Ovary (tissue), 3 donors: ENCODE measurements at regions not wholly inside any gene's neighbourhood (a gene's known extent, or its start where the extent isn't known, plus 50 kb on each side); places are given as distances from the start of the nearest gene placed in this dataset.

Experiments used
- POLR2A ChIP-seq: fragments of 450-650 bp; IDR thresholded peaks from one replicate; pipeline ENCODE4 v1.6.1; 2017; ENCODE audit warnings: antibody characterized with exemption, mild to moderate bottlenecking, moderate library complexity
- TF ChIP-seq, protein P1 (sequence below), 3 donors: fragments of 450-650 bp in 2 of 3; fragments of 200-600 bp in 1 of 3; IDR thresholded peaks; one replicate each; pipeline versions ENCODE4 v1.5.1 to v1.8.0; 2016 to 2022; ENCODE audit warnings: antibody characterized with exemption in 3 of 3, mild to moderate bottlenecking in 1 of 3
- donor health status: DM: no; HTN: no; CAD: no.

DNA sequence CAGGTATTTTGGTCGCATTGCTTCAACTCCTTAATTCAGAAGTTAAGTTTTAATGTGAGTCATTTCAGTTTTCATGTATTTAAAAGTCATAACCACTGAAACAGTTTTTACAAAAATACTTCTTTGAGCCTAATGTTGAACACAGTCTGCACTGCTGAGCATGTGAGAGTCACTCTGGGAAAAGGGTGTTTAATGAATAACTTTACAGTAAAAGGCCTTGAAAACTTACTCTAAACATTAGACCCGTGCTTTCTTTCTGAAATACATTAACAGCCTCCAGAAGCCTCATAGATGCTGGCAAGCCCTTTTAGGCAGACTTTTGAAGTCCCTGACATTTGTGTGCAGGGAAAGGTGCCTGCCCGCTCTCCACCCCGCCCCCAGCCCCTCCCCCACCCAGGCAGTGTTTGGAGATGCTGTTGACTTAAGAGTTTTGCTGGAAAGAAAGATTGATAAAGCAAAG is 68.9 kb upstream of the NR2F2 start:
- no peak for TF ChIP-seq POLR2A
- TF ChIP-seq, protein P1, sequence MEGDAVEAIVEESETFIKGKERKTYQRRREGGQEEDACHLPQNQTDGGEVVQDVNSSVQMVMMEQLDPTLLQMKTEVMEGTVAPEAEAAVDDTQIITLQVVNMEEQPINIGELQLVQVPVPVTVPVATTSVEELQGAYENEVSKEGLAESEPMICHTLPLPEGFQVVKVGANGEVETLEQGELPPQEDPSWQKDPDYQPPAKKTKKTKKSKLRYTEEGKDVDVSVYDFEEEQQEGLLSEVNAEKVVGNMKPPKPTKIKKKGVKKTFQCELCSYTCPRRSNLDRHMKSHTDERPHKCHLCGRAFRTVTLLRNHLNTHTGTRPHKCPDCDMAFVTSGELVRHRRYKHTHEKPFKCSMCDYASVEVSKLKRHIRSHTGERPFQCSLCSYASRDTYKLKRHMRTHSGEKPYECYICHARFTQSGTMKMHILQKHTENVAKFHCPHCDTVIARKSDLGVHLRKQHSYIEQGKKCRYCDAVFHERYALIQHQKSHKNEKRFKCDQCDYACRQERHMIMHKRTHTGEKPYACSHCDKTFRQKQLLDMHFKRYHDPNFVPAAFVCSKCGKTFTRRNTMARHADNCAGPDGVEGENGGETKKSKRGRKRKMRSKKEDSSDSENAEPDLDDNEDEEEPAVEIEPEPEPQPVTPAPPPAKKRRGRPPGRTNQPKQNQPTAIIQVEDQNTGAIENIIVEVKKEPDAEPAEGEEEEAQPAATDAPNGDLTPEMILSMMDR (IDR thresholded peaks at IDR 0.05), result no peak
